ENCODE measurements at regions not wholly inside any gene's neighbourhood (a gene's known extent, or its start where the extent isn't known, plus 50 kb on each side); places are given as distances from the start of the nearest gene placed in this dataset.

DNA sequence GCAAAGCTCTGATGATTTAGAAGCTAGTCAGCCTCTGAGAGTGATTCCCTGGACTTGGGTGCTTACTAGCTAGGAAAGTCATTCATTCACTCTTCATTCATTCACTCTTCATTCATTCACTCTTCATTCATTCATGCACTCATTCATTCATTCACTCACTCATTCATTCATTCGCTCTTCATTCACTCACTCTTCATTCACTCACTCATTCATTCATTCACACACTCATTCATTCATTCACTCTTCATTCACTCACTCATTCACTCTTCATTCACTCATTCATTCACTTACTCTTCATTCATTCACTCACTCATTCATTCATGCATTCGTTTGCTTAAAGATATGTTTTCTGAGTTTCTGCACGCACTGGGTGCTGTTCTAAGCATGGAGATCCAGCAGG, 292.7 kb upstream of the TNRC6C start:
- TF ChIP-seq, protein P1, sequence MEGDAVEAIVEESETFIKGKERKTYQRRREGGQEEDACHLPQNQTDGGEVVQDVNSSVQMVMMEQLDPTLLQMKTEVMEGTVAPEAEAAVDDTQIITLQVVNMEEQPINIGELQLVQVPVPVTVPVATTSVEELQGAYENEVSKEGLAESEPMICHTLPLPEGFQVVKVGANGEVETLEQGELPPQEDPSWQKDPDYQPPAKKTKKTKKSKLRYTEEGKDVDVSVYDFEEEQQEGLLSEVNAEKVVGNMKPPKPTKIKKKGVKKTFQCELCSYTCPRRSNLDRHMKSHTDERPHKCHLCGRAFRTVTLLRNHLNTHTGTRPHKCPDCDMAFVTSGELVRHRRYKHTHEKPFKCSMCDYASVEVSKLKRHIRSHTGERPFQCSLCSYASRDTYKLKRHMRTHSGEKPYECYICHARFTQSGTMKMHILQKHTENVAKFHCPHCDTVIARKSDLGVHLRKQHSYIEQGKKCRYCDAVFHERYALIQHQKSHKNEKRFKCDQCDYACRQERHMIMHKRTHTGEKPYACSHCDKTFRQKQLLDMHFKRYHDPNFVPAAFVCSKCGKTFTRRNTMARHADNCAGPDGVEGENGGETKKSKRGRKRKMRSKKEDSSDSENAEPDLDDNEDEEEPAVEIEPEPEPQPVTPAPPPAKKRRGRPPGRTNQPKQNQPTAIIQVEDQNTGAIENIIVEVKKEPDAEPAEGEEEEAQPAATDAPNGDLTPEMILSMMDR (conservative IDR thresholded peaks at IDR 0.05 in 1 of 2, IDR thresholded peaks at IDR 0.05 in 1 of 2; ENCODE audit: low read depth in 1 of 2, low read length in 2 of 2) = no peak
- TF ChIP-seq EZH2 (IDR thresholded peaks at IDR 0.05; ENCODE audit: low read length, missing control alignments) = no peak
- Histone ChIP-seq H3K27ac (ENCODE audit: insufficient read depth, low read length) (no peak overlapping the region), H3K79me2 (ENCODE audit: control insufficient read depth, insufficient read depth, low read length) (no peaks in the 10 kb centered on the region), H3K4me1 (ENCODE audit: control insufficient read depth, extremely low read depth, insufficient read depth, low read length) (no peaks in the 10 kb centered on the region), H3K4me3 (replicated peaks in 1 of 4; ENCODE audit: control extremely low read depth in 1 of 4, insufficient read depth in 1 of 4, low read depth in 3 of 4, low read length in 4 of 4) (no peak overlapping the region), H2AFZ (ENCODE audit: low read length) (no peak overlapping the region), H3K4me2 (ENCODE audit: extremely low read depth, insufficient read depth, low read length) (no peak overlapping the region), H3K9me3 (ENCODE audit: control insufficient read depth, insufficient read depth, low read depth, low read length) (no peaks in the 10 kb centered on the region), H3K9ac (ENCODE audit: insufficient read depth, low read length) (no peak overlapping the region), H4K20me1 (ENCODE audit: control insufficient read depth, extremely low read depth, insufficient read depth, low read length) (no peaks in the 10 kb centered on the region), H3K27me3 (ENCODE audit: control insufficient read depth, insufficient read depth, low read length) (no peaks in the 10 kb centered on the region), H3K36me3 (ENCODE audit: control insufficient read depth, insufficient read depth, low read length) (no peaks in the 10 kb centered on the region)
- DNase-seq (ENCODE audit: low read depth in 2 of 2) = no peak

DNA sequence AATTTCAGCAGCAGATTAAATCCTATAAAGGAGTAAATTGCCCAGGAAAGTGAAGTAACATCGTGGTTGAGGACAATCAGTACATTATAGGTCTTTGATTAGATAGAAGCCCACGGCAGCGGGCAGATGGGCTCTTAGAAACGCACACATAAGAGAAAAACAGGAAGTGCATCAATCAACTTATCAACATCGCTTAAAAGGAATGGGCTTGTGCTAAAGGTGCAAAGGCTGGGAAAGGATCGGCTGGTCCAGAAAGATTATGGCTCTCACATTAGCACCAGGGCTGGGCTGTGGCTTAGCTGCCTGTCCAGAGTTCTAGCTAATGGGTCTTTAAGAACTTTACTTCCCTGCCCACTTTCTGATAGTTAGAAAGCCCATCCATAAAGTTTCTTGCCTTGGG, 292.0 kb upstream of the TNRC6C start:
- Histone ChIP-seq H3K27me3 (ENCODE audit: control insufficient read depth, insufficient read depth, low read length) (no peaks in the 10 kb centered on the region), H2AFZ (ENCODE audit: low read length) (no peak overlapping the region), H4K20me1 (ENCODE audit: control insufficient read depth, extremely low read depth, insufficient read depth, low read length) (no peaks in the 10 kb centered on the region), H3K4me2 (ENCODE audit: extremely low read depth, insufficient read depth, low read length) (no peak overlapping the region), H3K27ac (ENCODE audit: insufficient read depth, low read length) (no peak overlapping the region), H3K79me2 (ENCODE audit: control insufficient read depth, insufficient read depth, low read length) (no peaks in the 10 kb centered on the region), H3K9ac (ENCODE audit: insufficient read depth, low read length) (no peak overlapping the region), H3K4me1 (ENCODE audit: control insufficient read depth, extremely low read depth, insufficient read depth, low read length) (no peaks in the 10 kb centered on the region), H3K36me3 (ENCODE audit: control insufficient read depth, insufficient read depth, low read length) (no peaks in the 10 kb centered on the region), H3K9me3 (ENCODE audit: control insufficient read depth, insufficient read depth, low read depth, low read length) (no peaks in the 10 kb centered on the region), H3K4me3 (replicated peaks in 1 of 4; ENCODE audit: control extremely low read depth in 1 of 4, insufficient read depth in 1 of 4, low read depth in 3 of 4, low read length in 4 of 4) (no peak overlapping the region)
- DNase-seq (ENCODE audit: low read depth in 2 of 2) = no peak
- TF ChIP-seq, protein P1 (conservative IDR thresholded peaks at IDR 0.05 in 1 of 2, IDR thresholded peaks at IDR 0.05 in 1 of 2; ENCODE audit: low read depth in 1 of 2, low read length in 2 of 2) = no peak
- TF ChIP-seq EZH2 (IDR thresholded peaks at IDR 0.05; ENCODE audit: low read length, missing control alignments) = no peak

DNA sequence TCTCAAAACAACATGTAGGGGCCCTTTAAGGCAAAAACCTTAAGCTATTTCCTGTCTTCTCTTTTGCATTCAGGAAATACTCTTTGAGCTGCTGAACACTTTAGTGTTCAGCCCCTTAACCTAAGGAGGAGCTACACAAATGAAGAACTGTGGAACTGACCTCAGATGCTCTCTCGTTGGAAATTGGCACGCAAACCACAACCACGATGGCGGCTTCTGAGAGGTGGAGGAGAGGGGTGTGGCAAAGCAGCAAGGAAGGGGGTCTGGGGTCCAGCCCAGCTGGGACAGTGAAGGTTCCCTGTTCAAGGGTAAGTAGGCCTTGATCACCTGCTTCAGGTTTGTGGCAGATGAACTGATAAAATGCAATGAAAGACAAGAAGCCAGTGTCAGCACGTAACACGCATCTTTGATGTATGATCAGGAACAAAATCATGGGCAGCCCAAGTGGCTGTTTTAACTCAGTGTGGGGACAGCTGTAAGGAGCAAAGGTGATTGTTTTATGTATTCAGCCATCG, 291.6 kb upstream of the TNRC6C start:
- no peak overlapping the region for H2AFZ ChIP-seq (ENCODE audit: low read length)
- no peak for TF ChIP-seq EZH2 (IDR thresholded peaks at IDR 0.05; ENCODE audit: low read length, missing control alignments)
- TF ChIP-seq, protein P1 (conservative IDR thresholded peaks at IDR 0.05 in 1 of 2, IDR thresholded peaks at IDR 0.05 in 1 of 2; ENCODE audit: low read depth in 1 of 2, low read length in 2 of 2) = no peak
- H3K4me3 ChIP-seq (replicated peaks in 1 of 4; ENCODE audit: control extremely low read depth in 1 of 4, insufficient read depth in 1 of 4, low read depth in 3 of 4, low read length in 4 of 4) = no peak overlapping the region
- no peak overlapping the region for H3K9ac ChIP-seq (ENCODE audit: insufficient read depth, low read length)
- H3K36me3 ChIP-seq (ENCODE audit: control insufficient read depth, insufficient read depth, low read length) = no peaks in the 10 kb centered on the region
- no peaks in the 10 kb centered on the region for H3K4me1 ChIP-seq (ENCODE audit: control insufficient read depth, extremely low read depth, insufficient read depth, low read length)
- no peaks in the 10 kb centered on the region for H3K79me2 ChIP-seq (ENCODE audit: control insufficient read depth, insufficient read depth, low read length)
- H4K20me1 ChIP-seq (ENCODE audit: control insufficient read depth, extremely low read depth, insufficient read depth, low read length) = no peaks in the 10 kb centered on the region
- no peak overlapping the region for H3K27ac ChIP-seq (ENCODE audit: insufficient read depth, low read length)
- no peaks in the 10 kb centered on the region for H3K27me3 ChIP-seq (ENCODE audit: control insufficient read depth, insufficient read depth, low read length)
- no peak for DNase-seq (ENCODE audit: low read depth in 2 of 2)
- no peaks in the 10 kb centered on the region for H3K9me3 ChIP-seq (ENCODE audit: control insufficient read depth, insufficient read depth, low read depth, low read length)
- no peak overlapping the region for H3K4me2 ChIP-seq (ENCODE audit: extremely low read depth, insufficient read depth, low read length)
